ENCODE measurements at regions not wholly inside any gene's neighbourhood (a gene's known extent, or its start where the extent isn't known, plus 50 kb on each side); places are given as distances from the start of the nearest gene placed in this dataset.

DNA sequence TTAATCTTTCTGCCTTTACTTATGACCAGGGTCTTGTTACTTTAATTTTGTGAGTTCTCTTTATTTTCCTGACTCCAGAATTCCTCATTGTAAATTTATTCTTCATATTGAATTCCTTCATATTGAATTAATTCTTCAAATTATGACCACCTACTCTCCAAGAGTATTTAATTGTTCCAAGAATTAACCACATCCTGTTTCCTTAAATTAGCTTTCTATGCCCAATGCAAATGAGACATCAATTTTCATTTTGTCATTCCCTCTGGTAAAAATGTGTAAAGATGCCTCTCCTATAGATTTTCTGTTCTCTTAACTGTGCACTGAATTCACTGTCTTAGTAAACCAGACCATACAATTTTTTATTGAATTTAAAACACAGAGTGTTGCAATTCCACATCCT is 211.2 kb upstream of the GRIA4 start (continued):
- TF ChIP-seq SAFB (IDR thresholded peaks at IDR 0.05; ENCODE audit: borderline replicate concordance, low read depth, low read length) (no peak), RFX5 (IDR thresholded peaks at IDR 0.05; ENCODE audit: low read depth, low read length) (no peak), MCM2 (IDR thresholded peaks at IDR 0.05; ENCODE audit: low read depth) (no peak)
- TF ChIP-seq, protein P1, sequence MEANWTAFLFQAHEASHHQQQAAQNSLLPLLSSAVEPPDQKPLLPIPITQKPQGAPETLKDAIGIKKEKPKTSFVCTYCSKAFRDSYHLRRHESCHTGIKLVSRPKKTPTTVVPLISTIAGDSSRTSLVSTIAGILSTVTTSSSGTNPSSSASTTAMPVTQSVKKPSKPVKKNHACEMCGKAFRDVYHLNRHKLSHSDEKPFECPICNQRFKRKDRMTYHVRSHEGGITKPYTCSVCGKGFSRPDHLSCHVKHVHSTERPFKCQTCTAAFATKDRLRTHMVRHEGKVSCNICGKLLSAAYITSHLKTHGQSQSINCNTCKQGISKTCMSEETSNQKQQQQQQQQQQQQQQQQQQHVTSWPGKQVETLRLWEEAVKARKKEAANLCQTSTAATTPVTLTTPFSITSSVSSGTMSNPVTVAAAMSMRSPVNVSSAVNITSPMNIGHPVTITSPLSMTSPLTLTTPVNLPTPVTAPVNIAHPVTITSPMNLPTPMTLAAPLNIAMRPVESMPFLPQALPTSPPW (CRISPR knock-in tag; IDR thresholded peaks at IDR 0.05): no peak
- TF ChIP-seq, protein P2, sequence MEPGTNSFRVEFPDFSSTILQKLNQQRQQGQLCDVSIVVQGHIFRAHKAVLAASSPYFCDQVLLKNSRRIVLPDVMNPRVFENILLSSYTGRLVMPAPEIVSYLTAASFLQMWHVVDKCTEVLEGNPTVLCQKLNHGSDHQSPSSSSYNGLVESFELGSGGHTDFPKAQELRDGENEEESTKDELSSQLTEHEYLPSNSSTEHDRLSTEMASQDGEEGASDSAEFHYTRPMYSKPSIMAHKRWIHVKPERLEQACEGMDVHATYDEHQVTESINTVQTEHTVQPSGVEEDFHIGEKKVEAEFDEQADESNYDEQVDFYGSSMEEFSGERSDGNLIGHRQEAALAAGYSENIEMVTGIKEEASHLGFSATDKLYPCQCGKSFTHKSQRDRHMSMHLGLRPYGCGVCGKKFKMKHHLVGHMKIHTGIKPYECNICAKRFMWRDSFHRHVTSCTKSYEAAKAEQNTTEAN (CRISPR knock-in tag; IDR thresholded peaks at IDR 0.05): no peak

DNA sequence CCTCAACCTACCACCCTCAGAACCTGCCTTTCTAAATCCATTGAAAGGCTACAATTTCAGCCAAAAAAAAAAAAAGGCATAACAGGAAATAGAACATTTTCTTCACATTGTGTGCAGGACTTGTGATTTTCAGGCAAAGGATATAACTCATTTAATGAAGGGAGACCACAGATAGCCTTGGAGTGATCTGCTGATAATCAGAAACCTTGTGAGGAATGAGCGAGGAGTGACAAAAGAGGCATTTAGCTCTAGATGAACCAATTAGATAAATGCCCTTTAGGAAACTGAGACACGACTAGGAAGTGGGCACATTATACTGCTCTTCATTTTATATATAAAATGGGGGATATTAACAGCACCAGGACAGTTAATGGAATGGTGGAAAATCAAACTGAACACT is 216.5 kb upstream of the GRIA4 start:
- no peak for ATAC-seq
- in situ Hi-C loops (cut with MboI): no loop called here
- Histone ChIP-seq H3K9me3 (replicated peaks; ENCODE audit: control insufficient read depth, insufficient read depth, low read depth, low read length) (no peaks in the 10 kb centered on the region), H3K4me1 (replicated peaks in 1 of 2; ENCODE audit: control insufficient read depth in 2 of 2, insufficient read depth in 2 of 2, low read length in 2 of 2) (no peaks in the 10 kb centered on the region), H3K9me1 (ENCODE audit: control insufficient read depth, insufficient read depth, low read length) (no peaks in the 10 kb centered on the region), H3K4me2 (ENCODE audit: insufficient read depth, low read length) (no peak overlapping the region), H2AFZ (ENCODE audit: low read depth, low read length) (no peak overlapping the region), H3K36me3 (ENCODE audit: control insufficient read depth, insufficient read depth, low read length) (no peaks in the 10 kb centered on the region), H3K4me3 (no peak overlapping the region), H4K20me1 (replicated peaks; ENCODE audit: control insufficient read depth, insufficient read depth, low read length) (no peaks in the 10 kb centered on the region), H3K79me2 (ENCODE audit: control insufficient read depth, insufficient read depth, low read length) (no peaks in the 10 kb centered on the region), H3K27ac (ENCODE audit: extremely low read depth, low read depth, low read length) (no peak overlapping the region), H3K9ac (ENCODE audit: insufficient read depth in 1 of 2, low read depth in 2 of 2, low read length in 2 of 2) (no peak overlapping the region), H3K27me3 (ENCODE audit: control insufficient read depth in 2 of 2, insufficient read depth in 2 of 2, low read length in 2 of 2) (no peaks in the 10 kb centered on the region)
- ChIA-PET POLR2A (no interaction called here), CTCF (ENCODE audit: low intra/inter-chr PET ratio) (no interaction called here)
- 42% methylated on average over 2 of the region's 2 CpGs for WGBS (ENCODE audit: insufficient coverage, low coverage, missing lambda C conversion rate)
- BruUV-seq (replicated peaks): no TSS peak
- intact Hi-C loops (cut with micrococcal nuclease): no loop called here
- FAIRE-seq: no peak
- no peak for DNase-seq (ENCODE audit: extremely low read depth in 1 of 4, low spot score in 3 of 4)
- TF ChIP-seq HOXB6 (CRISPR knock-in tag; IDR thresholded peaks at IDR 0.05; ENCODE audit: borderline replicate concordance) (no peak), RFX1 (IDR thresholded peaks at IDR 0.05) (no peak), TCF7L2 (IDR thresholded peaks at IDR 0.05; ENCODE audit: low read depth, low read length) (no peak), ZEB2 (IDR thresholded peaks at IDR 0.05) (no peak), ZBTB7A (IDR thresholded peaks at IDR 0.05; ENCODE audit: borderline replicate concordance, control insufficient read depth, low read depth, low read length) (no peak), ZNF644 (tag; IDR thresholded peaks at IDR 0.05; ENCODE audit: low read depth) (no peak), SMARCA4 (IDR thresholded peaks at IDR 0.05) (no peak), CBFA2T2 (conservative IDR thresholded peaks at IDR 0.05) (no peak), SLC30A9 (CRISPR knock-in tag; IDR thresholded peaks at IDR 0.05) (no peak)
- TF ChIP-seq, protein P3, sequence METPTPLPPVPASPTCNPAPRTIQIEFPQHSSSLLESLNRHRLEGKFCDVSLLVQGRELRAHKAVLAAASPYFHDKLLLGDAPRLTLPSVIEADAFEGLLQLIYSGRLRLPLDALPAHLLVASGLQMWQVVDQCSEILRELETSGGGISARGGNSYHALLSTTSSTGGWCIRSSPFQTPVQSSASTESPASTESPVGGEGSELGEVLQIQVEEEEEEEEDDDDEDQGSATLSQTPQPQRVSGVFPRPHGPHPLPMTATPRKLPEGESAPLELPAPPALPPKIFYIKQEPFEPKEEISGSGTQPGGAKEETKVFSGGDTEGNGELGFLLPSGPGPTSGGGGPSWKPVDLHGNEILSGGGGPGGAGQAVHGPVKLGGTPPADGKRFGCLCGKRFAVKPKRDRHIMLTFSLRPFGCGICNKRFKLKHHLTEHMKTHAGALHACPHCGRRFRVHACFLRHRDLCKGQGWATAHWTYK (CRISPR knock-in tag; IDR thresholded peaks at IDR 0.05): no peak
- TF ChIP-seq, protein P4, sequence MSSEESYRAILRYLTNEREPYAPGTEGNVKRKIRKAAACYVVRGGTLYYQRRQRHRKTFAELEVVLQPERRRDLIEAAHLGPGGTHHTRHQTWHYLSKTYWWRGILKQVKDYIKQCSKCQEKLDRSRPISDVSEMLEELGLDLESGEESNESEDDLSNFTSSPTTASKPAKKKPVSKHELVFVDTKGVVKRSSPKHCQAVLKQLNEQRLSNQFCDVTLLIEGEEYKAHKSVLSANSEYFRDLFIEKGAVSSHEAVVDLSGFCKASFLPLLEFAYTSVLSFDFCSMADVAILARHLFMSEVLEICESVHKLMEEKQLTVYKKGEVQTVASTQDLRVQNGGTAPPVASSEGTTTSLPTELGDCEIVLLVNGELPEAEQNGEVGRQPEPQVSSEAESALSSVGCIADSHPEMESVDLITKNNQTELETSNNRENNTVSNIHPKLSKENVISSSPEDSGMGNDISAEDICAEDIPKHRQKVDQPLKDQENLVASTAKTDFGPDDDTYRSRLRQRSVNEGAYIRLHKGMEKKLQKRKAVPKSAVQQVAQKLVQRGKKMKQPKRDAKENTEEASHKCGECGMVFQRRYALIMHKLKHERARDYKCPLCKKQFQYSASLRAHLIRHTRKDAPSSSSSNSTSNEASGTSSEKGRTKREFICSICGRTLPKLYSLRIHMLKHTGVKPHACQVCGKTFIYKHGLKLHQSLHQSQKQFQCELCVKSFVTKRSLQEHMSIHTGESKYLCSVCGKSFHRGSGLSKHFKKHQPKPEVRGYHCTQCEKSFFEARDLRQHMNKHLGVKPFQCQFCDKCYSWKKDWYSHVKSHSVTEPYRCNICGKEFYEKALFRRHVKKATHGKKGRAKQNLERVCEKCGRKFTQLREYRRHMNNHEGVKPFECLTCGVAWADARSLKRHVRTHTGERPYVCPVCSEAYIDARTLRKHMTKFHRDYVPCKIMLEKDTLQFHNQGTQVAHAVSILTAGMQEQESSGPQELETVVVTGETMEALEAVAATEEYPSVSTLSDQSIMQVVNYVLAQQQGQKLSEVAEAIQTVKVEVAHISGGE (CRISPR knock-in tag; IDR thresholded peaks at IDR 0.05): no peak
